ENCODE measurements at regions not wholly inside any gene's neighbourhood (a gene's known extent, or its start where the extent isn't known, plus 50 kb on each side); places are given as distances from the start of the nearest gene placed in this dataset.

DNA sequence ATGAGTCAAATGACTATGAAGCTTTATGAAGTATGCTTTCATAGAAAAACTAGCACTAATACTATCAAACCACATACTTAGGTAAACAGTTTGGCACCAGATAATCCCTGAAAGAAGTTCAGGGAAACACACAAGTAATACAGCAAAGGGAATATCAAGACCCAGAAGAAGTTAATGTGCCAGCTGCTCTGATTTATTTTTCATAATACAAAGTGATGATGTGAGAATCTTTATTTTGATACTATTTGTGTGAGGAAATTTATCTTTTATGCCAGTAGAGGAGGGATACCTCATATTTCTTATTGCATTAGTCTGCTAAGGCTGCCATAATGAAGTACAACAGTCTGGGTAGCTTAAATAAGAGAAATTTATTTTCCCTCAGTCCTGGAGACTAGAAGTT, 67.7 kb upstream of the ANO3 start:
- Histone ChIP-seq H3K4me2 (ENCODE audit: low read length) (no peak overlapping the region), H3K9ac (ENCODE audit: low read length) (no peak overlapping the region), H3K4me3 (ENCODE audit: low read length) (no peak overlapping the region), H3K4ac (ENCODE audit: low read depth, low read length) (no peak overlapping the region), H3K36me3 (ENCODE audit: control insufficient read depth, insufficient read depth, low read length) (no peaks in the 10 kb centered on the region), H3K23ac (ENCODE audit: low read length) (no peak overlapping the region), H2BK15ac (replicated peaks; ENCODE audit: low read depth) (no peak overlapping the region), H2BK120ac (ENCODE audit: low read depth, low read length) (no peak overlapping the region), H3K56ac (ENCODE audit: low read length) (no peak overlapping the region), H4K5ac (ENCODE audit: low read length) (no peak overlapping the region), H3K27me3 (ENCODE audit: insufficient read depth, low read length, poor library complexity) (no peaks in the 10 kb centered on the region), H3K27ac (ENCODE audit: low read depth, low read length) (no peak overlapping the region), H3K79me2 (ENCODE audit: control insufficient read depth, insufficient read depth, low read length) (no peaks in the 10 kb centered on the region), H3K18ac (ENCODE audit: low read length) (no peak overlapping the region), H2BK5ac (ENCODE audit: low read length) (no peak overlapping the region), H2AK5ac (ENCODE audit: low read length) (no peak overlapping the region), H4K8ac (ENCODE audit: low read depth, low read length) (no peak overlapping the region), H3K4me1 (ENCODE audit: control insufficient read depth, low read depth, low read length) (no peaks in the 10 kb centered on the region), H3K79me1 (ENCODE audit: low read length) (no peaks in the 10 kb centered on the region)
- DNase-seq = no peak

DNA sequence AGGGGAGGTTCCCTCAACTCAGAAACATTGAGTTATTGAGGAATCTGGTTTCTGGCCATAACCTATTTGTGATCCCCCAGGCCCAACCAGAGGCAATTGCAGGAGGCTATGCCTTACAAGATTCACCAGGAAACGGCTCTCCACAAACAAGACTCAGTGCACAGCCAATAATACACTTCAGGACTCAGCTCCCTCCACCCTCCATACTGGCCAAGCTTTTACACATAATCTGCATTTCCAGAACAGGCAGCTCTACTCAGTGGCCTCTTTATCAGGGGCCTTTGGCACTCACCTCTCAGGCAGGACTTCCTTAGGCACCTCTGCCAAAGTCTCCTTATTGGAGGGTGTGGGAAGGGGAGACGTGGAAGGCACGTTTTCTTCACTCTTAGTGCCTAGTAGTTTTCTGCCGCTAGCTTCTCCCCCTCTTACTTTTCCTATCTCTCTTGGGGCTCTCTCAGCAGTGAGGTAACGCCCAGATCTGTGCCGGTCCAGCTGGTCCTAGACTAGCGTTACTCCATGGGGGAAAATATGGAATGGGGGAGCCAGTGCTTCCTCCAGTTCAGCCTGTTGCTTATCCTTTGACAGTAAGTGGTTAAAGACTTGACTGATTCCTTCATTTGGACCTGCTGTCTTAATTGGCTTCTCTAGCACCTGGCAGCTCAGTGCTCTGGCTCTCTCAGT, 62.8 kb upstream of the ANO3 start:
- no peaks in the 10 kb centered on the region for H3K4me1 ChIP-seq (ENCODE audit: control insufficient read depth, low read depth, low read length)

DNA sequence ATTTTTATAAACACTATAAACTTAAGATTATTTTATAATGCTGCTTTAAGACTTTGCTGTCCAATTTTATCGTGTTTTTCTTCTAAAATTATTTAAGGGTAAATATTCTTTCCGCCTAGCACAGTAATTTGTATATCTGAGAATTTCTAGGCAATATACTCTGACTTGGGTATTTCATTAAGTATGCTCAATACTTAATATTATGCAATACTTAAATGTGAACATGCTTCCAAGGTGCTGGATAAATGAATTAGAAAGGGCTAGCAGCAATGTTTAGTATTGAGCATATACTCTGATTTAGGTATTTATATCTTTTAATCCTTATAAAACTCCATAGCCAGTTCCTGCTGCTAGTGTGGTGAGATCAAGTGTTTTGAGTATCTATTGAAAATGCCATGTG, 60.3 kb upstream of the ANO3 start:
- Histone ChIP-seq H3K27ac (ENCODE audit: low read depth, low read length) (no peak overlapping the region), H3K4me3 (ENCODE audit: low read length) (no peak overlapping the region), H3K36me3 (ENCODE audit: control insufficient read depth, insufficient read depth, low read length) (no peaks in the 10 kb centered on the region), H2BK120ac (ENCODE audit: low read depth, low read length) (no peak overlapping the region), H3K79me2 (ENCODE audit: control insufficient read depth, insufficient read depth, low read length) (no peaks in the 10 kb centered on the region), H4K5ac (ENCODE audit: low read length) (no peak overlapping the region), H2AK5ac (ENCODE audit: low read length) (no peak overlapping the region), H3K23ac (ENCODE audit: low read length) (no peak overlapping the region), H3K79me1 (ENCODE audit: low read length) (no peaks in the 10 kb centered on the region), H3K56ac (ENCODE audit: low read length) (no peak overlapping the region), H3K9ac (ENCODE audit: low read length) (no peak overlapping the region), H3K4ac (ENCODE audit: low read depth, low read length) (no peak overlapping the region), H3K4me2 (ENCODE audit: low read length) (no peak overlapping the region), H2BK5ac (ENCODE audit: low read length) (no peak overlapping the region), H3K4me1 (ENCODE audit: control insufficient read depth, low read depth, low read length) (no peaks in the 10 kb centered on the region), H3K18ac (ENCODE audit: low read length) (no peak overlapping the region), H3K27me3 (ENCODE audit: insufficient read depth, low read length, poor library complexity) (no peaks in the 10 kb centered on the region), H4K8ac (ENCODE audit: low read depth, low read length) (no peak overlapping the region), H2BK15ac (replicated peaks; ENCODE audit: low read depth) (no peak overlapping the region)
- no peak for DNase-seq
- no CpG with 5 or more reads among the region's 2 CpGs for WGBS (ENCODE audit: extremely low coverage, insufficient coverage, low lambda C conversion rate)

More for the DNA sequence above, 62.8 kb upstream of the ANO3 start:
- Histone ChIP-seq H3K79me1 (ENCODE audit: low read length) (no peaks in the 10 kb centered on the region), H2BK15ac (replicated peaks; ENCODE audit: low read depth) (no peak overlapping the region), H3K56ac (ENCODE audit: low read length) (no peak overlapping the region), H3K18ac (ENCODE audit: low read length) (no peak overlapping the region), H3K4ac (ENCODE audit: low read depth, low read length) (no peak overlapping the region), H3K27ac (ENCODE audit: low read depth, low read length) (no peak overlapping the region), H3K4me3 (ENCODE audit: low read length) (no peak overlapping the region), H3K79me2 (ENCODE audit: control insufficient read depth, insufficient read depth, low read length) (no peaks in the 10 kb centered on the region), H3K36me3 (ENCODE audit: control insufficient read depth, insufficient read depth, low read length) (no peaks in the 10 kb centered on the region), H2AK5ac (ENCODE audit: low read length) (no peak overlapping the region), H3K23ac (ENCODE audit: low read length) (no peak overlapping the region), H3K9ac (ENCODE audit: low read length) (no peak overlapping the region), H3K4me2 (ENCODE audit: low read length) (no peak overlapping the region), H2BK5ac (ENCODE audit: low read length) (no peak overlapping the region), H3K27me3 (ENCODE audit: insufficient read depth, low read length, poor library complexity) (no peaks in the 10 kb centered on the region), H4K5ac (ENCODE audit: low read length) (no peak overlapping the region), H4K8ac (ENCODE audit: low read depth, low read length) (no peak overlapping the region), H2BK120ac (ENCODE audit: low read depth, low read length) (no peak overlapping the region)
- no CpG with 5 or more reads among the region's 7 CpGs for WGBS (ENCODE audit: extremely low coverage, insufficient coverage, low lambda C conversion rate)
- no peak for DNase-seq

DNA sequence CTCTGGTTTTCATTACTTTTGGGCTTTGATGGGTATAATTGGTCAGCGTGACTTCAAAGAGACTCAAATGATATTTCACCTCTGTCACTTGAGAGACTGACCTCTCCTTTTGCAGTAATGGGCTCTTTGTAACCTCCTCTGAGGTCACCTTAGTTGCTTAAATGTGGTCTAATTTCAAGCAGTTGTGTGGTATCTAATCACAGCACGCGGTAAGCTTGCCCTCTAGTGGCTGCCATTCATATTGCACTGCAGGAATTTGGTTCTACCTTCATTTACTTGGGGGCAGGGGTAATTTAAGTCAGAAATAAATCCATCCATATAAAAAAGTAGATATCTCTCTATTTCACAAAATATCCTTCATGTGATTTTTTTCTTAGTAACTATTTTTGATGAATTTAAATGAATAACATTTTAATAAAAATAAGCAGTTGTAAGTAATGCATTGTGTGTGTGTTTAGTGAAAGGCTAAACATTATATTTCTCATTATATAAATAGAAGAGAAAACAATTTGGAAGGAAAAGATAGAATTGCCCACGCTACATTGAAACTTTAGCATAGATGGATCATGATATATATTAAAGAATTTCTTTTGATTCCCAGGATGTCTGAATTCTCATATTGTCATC, 55.0 kb upstream of the ANO3 start:
- H3K4me1 ChIP-seq (ENCODE audit: control insufficient read depth, low read depth, low read length) = no peaks in the 10 kb centered on the region
- no peak overlapping the region for H3K4me2 ChIP-seq (ENCODE audit: low read length)
- no peak overlapping the region for H3K4ac ChIP-seq (ENCODE audit: low read depth, low read length)
- no peak overlapping the region for H2AK5ac ChIP-seq (ENCODE audit: low read length)
- H3K79me2 ChIP-seq (ENCODE audit: control insufficient read depth, insufficient read depth, low read length) = no peaks in the 10 kb centered on the region
- no peak overlapping the region for H3K23ac ChIP-seq (ENCODE audit: low read length)
- H2BK5ac ChIP-seq (ENCODE audit: low read length) = no peak overlapping the region
- H3K9ac ChIP-seq (ENCODE audit: low read length) = no peak overlapping the region
- no peak overlapping the region for H4K8ac ChIP-seq (ENCODE audit: low read depth, low read length)
- H3K56ac ChIP-seq (ENCODE audit: low read length) = no peak overlapping the region
- no peak overlapping the region for H3K27ac ChIP-seq (ENCODE audit: low read depth, low read length)
- H3K79me1 ChIP-seq (ENCODE audit: low read length) = no peaks in the 10 kb centered on the region
- peak; percentile 80 for DNase-seq
- H3K27me3 ChIP-seq (ENCODE audit: insufficient read depth, low read length, poor library complexity) = no peaks in the 10 kb centered on the region
- no peak overlapping the region for H2BK15ac ChIP-seq (replicated peaks; ENCODE audit: low read depth)
- no peak overlapping the region for H3K18ac ChIP-seq (ENCODE audit: low read length)
- WGBS (ENCODE audit: extremely low coverage, insufficient coverage, low lambda C conversion rate) = no CpG with 5 or more reads among the region's 4 CpGs
- H4K5ac ChIP-seq (ENCODE audit: low read length) = no peak overlapping the region
- H2BK120ac ChIP-seq (ENCODE audit: low read depth, low read length) = no peak overlapping the region
- H3K4me3 ChIP-seq (ENCODE audit: low read length) = no peak overlapping the region
- no peaks in the 10 kb centered on the region for H3K36me3 ChIP-seq (ENCODE audit: control insufficient read depth, insufficient read depth, low read length)

DNA sequence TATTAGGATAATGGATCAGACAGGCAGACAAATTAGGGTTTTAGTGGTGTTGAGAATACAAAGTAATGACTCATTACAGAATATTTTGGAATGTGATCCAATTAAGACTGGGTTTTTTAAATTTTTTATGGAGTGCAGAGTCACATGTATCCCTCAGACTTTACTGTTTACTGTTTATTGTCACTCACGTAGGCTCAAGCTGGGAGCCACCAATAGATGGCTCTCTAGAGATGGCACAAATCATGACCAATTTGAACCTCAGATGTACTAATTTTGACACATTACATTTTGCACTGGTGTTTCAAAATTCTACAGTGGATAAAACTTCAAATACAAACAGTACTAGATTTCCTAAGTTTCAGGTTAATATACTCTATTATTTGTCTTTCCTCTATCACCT, 53.6 kb upstream of the ANO3 start:
- Histone ChIP-seq H3K9ac (ENCODE audit: low read length) (no peak overlapping the region), H2BK15ac (replicated peaks; ENCODE audit: low read depth) (no peak overlapping the region), H3K27ac (ENCODE audit: low read depth, low read length) (no peak overlapping the region), H3K79me1 (ENCODE audit: low read length) (no peaks in the 10 kb centered on the region), H3K23ac (ENCODE audit: low read length) (no peak overlapping the region), H3K79me2 (ENCODE audit: control insufficient read depth, insufficient read depth, low read length) (no peaks in the 10 kb centered on the region), H3K4me3 (ENCODE audit: low read length) (no peak overlapping the region), H4K5ac (ENCODE audit: low read length) (no peak overlapping the region), H2BK5ac (ENCODE audit: low read length) (no peak overlapping the region), H3K56ac (ENCODE audit: low read length) (no peak overlapping the region), H2BK120ac (ENCODE audit: low read depth, low read length) (no peak overlapping the region), H3K4me2 (ENCODE audit: low read length) (no peak overlapping the region), H3K18ac (ENCODE audit: low read length) (no peak overlapping the region), H3K4ac (ENCODE audit: low read depth, low read length) (no peak overlapping the region), H4K8ac (ENCODE audit: low read depth, low read length) (no peak overlapping the region), H2AK5ac (ENCODE audit: low read length) (no peak overlapping the region), H3K36me3 (ENCODE audit: control insufficient read depth, insufficient read depth, low read length) (no peaks in the 10 kb centered on the region), H3K27me3 (ENCODE audit: insufficient read depth, low read length, poor library complexity) (no peaks in the 10 kb centered on the region), H3K4me1 (ENCODE audit: control insufficient read depth, low read depth, low read length) (no peaks in the 10 kb centered on the region)
- WGBS (ENCODE audit: extremely low coverage, insufficient coverage, low lambda C conversion rate) = no CpG with 5 or more reads among the region's 1 CpG
- DNase-seq = no peak

Measured in mesendoderm (in vitro differentiated cells).